Panc1 (cell line): ENCODE measurements at regions not wholly inside any gene's neighbourhood (a gene's known extent, or its start where the extent isn't known, plus 50 kb on each side); places are given as distances from the start of the nearest gene placed in this dataset.

Experiments used
- ATAC-seq: fragments of 200-7000 bp; cut with Tn5 transposase; 2 replicates; pipeline ENCODE4 v1.9.1; 2020; ENCODE audit warnings: mild to moderate bottlenecking, moderate library complexity
- BruUV-seq: library from RNA; stranded (reverse); fragments of 400-500 nt; replicated peaks from 2 replicates; lab custom pipeline; 2021; lab: Mats Ljungman, UMichigan
- CTCF ChIA-PET: fragments of 300-600 bp; sonication (Branson Sonifier 250); formaldehyde crosslinking; loops from one replicate; lab custom pipeline; 2022; ENCODE audit warnings: antibody characterized with exemption; lab: Charles Lee
- POLR2A ChIA-PET: fragments of 300-600 bp; sonication (Branson Sonifier 250); formaldehyde crosslinking; loops from one replicate; lab custom pipeline; 2022; ENCODE audit warnings: antibody characterized with exemption; lab: Charles Lee
- DNase-seq: peaks from one replicate; pipeline ENCODE4 v3.0.0-alpha.2; 2010; ENCODE audit warnings: low read depth, low spot score
- H3K27ac ChIP-seq: 2 replicates; pipeline ENCODE4 v1.5.1; 2011; ENCODE audit warnings: mild to moderate bottlenecking, low read length, inconsistent platforms
- H3K27me3 ChIP-seq: fragments of 200-500 bp; sonication (Bioruptor generic); 2 replicates; pipeline ENCODE4 v1.6.0; 2014; ENCODE audit warnings: low read length, inconsistent platforms; ENCODE audit not compliant: control insufficient read depth, insufficient read depth
- H3K36me3 ChIP-seq: fragments of 200-500 bp; sonication (Bioruptor generic); 2 replicates; pipeline ENCODE4 v1.5.1; 2014; ENCODE audit warnings: inconsistent platforms, mild to moderate bottlenecking, low read length, moderate library complexity; ENCODE audit not compliant: control insufficient read depth, insufficient read depth
- H3K4me1 ChIP-seq: 2 replicates; pipeline ENCODE4 v1.5.1; 2011; ENCODE audit warnings: inconsistent platforms, mild to moderate bottlenecking, low read length, moderate library complexity; ENCODE audit not compliant: control insufficient read depth, insufficient read depth
- H3K4me3 ChIP-seq, 2 experiments: 2 replicates each; pipeline ENCODE4 v1.5.1; 2011 to 2012; ENCODE audit warnings: low read depth in 2 of 2, low read length in 2 of 2, mild to moderate bottlenecking in 2 of 2, inconsistent platforms in 1 of 2, moderate library complexity in 1 of 2
- H3K9me3 ChIP-seq: fragments of 200-500 bp; sonication (Bioruptor generic); 2 replicates; pipeline ENCODE4 v1.5.1; 2014; ENCODE audit warnings: low read depth, mild to moderate bottlenecking, inconsistent platforms, low read length, moderate library complexity; ENCODE audit not compliant: control insufficient read depth, insufficient read depth
- POLR2AphosphoS5 ChIP-seq: IDR thresholded peaks from 2 replicates; pipeline ENCODE4 v1.6.1; 2012; ENCODE audit warnings: mild to moderate bottlenecking, low read depth, low read length, moderate library complexity
- SIN3A ChIP-seq: IDR thresholded peaks from 2 replicates; pipeline ENCODE4 v1.6.1; 2012; ENCODE audit warnings: low read depth, mild to moderate bottlenecking, low read length, moderate library complexity, borderline replicate concordance; ENCODE audit not compliant: insufficient read depth
- TCF7L2 ChIP-seq: IDR thresholded peaks from 2 replicates; pipeline ENCODE4 v1.6.1; 2011; ENCODE audit warnings: mild to moderate bottlenecking, low read depth, low read length, inconsistent platforms
- in situ Hi-C: cut with HindIII; loops from 2 replicates; pipeline ENCODE4 v1.10.0; 2016; ENCODE audit warnings: low sequenced_read_pairs, low pct_unique_long_range_greater_than_20kb
- intact Hi-C: fragments of 100-400 bp; cut with micrococcal nuclease; formaldehyde crosslinking; loops from one replicate; pipeline ENCODE4 v1.10.0; 2022; ENCODE audit not compliant: unreplicated experiment
- TF ChIP-seq, protein P1 (sequence below): fragments of 450-650 bp; IDR thresholded peaks from 2 replicates; pipeline ENCODE4 v1.5.1; 2017; ENCODE audit warnings: mild to moderate bottlenecking
- TF ChIP-seq, protein P2 (sequence below), 2 experiments: IDR thresholded peaks; 2 replicates each; pipeline ENCODE4 v1.6.1; 2011 to 2012; ENCODE audit warnings: low read depth in 2 of 2, control low read depth in 1 of 2, low read length in 1 of 2, mild to moderate bottlenecking in 1 of 2, moderate library complexity in 1 of 2; ENCODE audit not compliant: insufficient read depth in 1 of 2

DNA sequence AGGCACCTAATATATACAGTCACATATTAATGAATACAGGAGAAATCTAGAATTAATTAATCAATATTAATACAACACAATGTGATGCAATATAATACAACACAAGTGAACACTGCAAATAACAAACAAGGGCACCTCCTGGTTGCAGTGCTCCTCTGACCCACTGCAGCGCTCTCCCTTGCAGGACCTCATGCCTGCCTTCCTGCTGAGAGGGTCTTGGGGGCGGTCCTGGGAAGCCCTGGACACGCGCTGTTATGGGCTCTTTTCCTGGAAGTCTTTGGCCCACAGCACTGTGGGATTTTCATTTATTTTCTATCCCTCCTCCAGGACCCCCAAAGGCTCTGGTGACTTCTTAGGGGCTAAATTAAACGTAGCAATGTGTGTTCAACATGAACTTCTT lies 485.8 kb downstream of the IRX1 start:
- intact Hi-C loops (no loop called here), in situ Hi-C loops (no loop called here)
- CTCF ChIA-PET: no interaction called here
- DNase-seq (no peak), ATAC-seq (no peak)
- no peaks in the 10 kb centered on the region for H3K9me3 ChIP-seq
- no peaks in the 10 kb centered on the region for H3K27me3 ChIP-seq
- no TSS peak for BruUV-seq
- no peaks in the 10 kb centered on the region for H3K4me1 ChIP-seq
- no peak overlapping the region for H3K27ac ChIP-seq
- H3K36me3 ChIP-seq: no peaks in the 10 kb centered on the region
- H3K4me3 ChIP-seq: no peak overlapping the region
- POLR2A ChIA-PET: no interaction called here
- no peak for TF ChIP-seq SIN3A

DNA sequence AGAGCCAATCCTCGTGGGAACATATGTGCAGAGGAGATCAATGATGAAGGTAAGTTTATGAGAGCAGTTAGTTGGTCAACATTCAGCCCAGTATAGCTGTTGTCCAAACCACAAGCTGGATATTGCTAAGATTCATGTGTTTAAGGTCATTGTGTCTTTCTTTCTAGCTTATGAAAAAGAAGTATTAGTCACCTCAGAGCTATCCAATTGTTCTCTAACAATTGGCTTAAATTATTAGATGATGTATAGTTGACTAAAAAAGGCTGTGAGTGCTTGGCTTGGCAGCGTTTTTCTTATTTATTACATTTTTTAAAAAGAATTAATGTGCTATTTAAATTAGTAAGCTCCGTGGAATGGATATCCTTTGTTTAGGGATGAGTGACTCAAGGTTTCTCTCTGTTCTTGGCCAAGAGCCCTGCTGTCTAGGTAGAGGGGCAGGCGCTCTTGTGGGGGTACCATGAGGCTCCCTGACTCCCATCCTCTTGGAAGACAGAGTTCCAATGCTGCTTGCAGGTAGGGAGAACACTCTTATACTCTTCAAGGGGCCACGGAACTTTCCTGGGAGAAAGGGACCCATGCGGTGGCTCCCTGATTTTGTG lies 487.4 kb downstream of the IRX1 start:
- Histone ChIP-seq H3K27ac (no peak overlapping the region), H3K9me3 (no peaks in the 10 kb centered on the region), H3K4me3 (no peak overlapping the region), H3K4me1 (no peaks in the 10 kb centered on the region), H3K27me3 (no peaks in the 10 kb centered on the region), H3K36me3 (no peaks in the 10 kb centered on the region)
- TF ChIP-seq TCF7L2 (no peak), SIN3A (no peak), POLR2AphosphoS5 (no peak)
- TF ChIP-seq, protein P1, sequence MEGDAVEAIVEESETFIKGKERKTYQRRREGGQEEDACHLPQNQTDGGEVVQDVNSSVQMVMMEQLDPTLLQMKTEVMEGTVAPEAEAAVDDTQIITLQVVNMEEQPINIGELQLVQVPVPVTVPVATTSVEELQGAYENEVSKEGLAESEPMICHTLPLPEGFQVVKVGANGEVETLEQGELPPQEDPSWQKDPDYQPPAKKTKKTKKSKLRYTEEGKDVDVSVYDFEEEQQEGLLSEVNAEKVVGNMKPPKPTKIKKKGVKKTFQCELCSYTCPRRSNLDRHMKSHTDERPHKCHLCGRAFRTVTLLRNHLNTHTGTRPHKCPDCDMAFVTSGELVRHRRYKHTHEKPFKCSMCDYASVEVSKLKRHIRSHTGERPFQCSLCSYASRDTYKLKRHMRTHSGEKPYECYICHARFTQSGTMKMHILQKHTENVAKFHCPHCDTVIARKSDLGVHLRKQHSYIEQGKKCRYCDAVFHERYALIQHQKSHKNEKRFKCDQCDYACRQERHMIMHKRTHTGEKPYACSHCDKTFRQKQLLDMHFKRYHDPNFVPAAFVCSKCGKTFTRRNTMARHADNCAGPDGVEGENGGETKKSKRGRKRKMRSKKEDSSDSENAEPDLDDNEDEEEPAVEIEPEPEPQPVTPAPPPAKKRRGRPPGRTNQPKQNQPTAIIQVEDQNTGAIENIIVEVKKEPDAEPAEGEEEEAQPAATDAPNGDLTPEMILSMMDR: no peak
- TF ChIP-seq, protein P2, sequence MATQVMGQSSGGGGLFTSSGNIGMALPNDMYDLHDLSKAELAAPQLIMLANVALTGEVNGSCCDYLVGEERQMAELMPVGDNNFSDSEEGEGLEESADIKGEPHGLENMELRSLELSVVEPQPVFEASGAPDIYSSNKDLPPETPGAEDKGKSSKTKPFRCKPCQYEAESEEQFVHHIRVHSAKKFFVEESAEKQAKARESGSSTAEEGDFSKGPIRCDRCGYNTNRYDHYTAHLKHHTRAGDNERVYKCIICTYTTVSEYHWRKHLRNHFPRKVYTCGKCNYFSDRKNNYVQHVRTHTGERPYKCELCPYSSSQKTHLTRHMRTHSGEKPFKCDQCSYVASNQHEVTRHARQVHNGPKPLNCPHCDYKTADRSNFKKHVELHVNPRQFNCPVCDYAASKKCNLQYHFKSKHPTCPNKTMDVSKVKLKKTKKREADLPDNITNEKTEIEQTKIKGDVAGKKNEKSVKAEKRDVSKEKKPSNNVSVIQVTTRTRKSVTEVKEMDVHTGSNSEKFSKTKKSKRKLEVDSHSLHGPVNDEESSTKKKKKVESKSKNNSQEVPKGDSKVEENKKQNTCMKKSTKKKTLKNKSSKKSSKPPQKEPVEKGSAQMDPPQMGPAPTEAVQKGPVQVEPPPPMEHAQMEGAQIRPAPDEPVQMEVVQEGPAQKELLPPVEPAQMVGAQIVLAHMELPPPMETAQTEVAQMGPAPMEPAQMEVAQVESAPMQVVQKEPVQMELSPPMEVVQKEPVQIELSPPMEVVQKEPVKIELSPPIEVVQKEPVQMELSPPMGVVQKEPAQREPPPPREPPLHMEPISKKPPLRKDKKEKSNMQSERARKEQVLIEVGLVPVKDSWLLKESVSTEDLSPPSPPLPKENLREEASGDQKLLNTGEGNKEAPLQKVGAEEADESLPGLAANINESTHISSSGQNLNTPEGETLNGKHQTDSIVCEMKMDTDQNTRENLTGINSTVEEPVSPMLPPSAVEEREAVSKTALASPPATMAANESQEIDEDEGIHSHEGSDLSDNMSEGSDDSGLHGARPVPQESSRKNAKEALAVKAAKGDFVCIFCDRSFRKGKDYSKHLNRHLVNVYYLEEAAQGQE (IDR thresholded peaks at IDR 0.05; ENCODE audit: insufficient read depth in 1 of 2, low read depth in 2 of 2, low read length in 1 of 2): no peak
- DNase-seq (no peak), ATAC-seq (no peak)
- ChIA-PET POLR2A (no interaction called here), CTCF (interaction anchor here (0.5 kb wide), 1 partner anchor 142 kb away, joined by 8 read pairs; no protein-coding TSS in a partner anchor)
- intact Hi-C loops (no loop called here), in situ Hi-C loops (no loop called here)
- BruUV-seq: no TSS peak

DNA sequence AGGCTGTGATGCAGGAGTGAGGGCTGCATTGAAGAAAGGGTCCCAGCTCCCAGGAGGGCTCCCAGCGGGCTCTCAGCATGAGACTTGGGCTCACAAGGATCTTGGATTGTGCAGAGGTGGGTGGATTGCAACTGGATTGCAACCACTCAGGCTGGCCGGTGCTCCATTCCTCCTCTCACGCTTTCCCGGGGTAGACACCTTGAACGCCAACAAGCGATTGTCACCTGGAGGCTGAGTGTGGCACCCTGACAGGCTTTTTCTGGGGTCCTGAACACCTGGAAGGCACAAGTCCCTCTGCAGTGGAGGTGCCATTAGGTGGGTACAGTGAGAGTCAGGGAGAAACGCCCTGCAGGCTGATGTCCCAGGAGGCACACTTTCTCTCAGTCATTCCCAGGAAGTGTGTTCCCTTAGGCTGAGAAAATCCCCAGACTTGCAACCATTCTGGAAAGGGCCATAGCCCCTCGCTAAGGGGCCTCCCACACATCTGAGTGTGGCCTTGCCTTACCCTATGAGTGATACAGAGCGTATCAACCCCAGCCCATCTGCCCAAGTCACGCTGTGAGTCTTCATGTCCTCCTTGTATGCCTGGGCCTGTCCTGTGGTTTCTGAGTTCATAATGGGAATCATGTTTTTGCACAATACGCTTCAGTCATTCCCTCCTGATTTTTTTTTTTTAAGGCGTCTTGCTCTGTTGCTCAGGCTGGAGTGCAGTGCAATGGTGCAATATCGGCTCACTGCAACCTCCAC lies 488.1 kb downstream of the IRX1 start:
- in situ Hi-C loops (no loop called here), intact Hi-C loops (no loop called here)
- no peaks in the 10 kb centered on the region for H3K36me3 ChIP-seq
- H3K4me1 ChIP-seq: no peaks in the 10 kb centered on the region
- ChIA-PET CTCF (no interaction called here), POLR2A (no interaction called here)
- H3K9me3 ChIP-seq: no peaks in the 10 kb centered on the region
- no peak overlapping the region for H3K27ac ChIP-seq
- H3K4me3 ChIP-seq: no peak overlapping the region
- TF ChIP-seq, protein P2 (IDR thresholded peaks at IDR 0.05; ENCODE audit: insufficient read depth in 1 of 2, low read depth in 2 of 2, low read length in 1 of 2): no peak
- TF ChIP-seq POLR2AphosphoS5 (no peak), TCF7L2 (no peak)
- TF ChIP-seq, protein P1: no peak
- DNase-seq: no peak
- no TSS peak for BruUV-seq
- no peaks in the 10 kb centered on the region for H3K27me3 ChIP-seq
- no peak for ATAC-seq
